ENCODE measurements at regions not wholly inside any gene's neighbourhood (a gene's known extent, or its start where the extent isn't known, plus 50 kb on each side); places are given as distances from the start of the nearest gene placed in this dataset.

DNA sequence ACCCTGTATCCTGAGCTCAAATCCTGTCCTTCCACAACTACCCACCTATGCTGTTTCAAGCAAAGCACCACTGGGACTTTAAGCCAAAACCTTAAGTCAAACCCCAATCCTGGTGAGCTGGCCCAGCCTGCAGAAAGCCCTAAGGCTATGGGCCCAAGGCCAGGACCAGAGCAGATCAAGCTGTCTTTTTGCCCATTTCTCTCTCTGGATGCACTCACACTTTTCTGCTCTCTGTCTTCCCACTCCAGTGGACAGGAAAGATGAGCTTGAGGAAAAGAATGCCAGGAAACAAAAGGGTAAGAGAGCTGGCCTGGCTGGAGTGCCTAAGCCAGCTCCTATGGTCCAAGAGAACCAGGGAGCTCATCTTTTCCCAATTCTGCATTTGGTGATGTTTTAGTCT is 284.3 kb upstream of the ISX start:
- H3K4me3 ChIP-seq (ENCODE audit: low read length): no peak overlapping the region
- peaks cover 3 to 6% of the 10 kb centered on the region in 2 experiments for H3K9me3 ChIP-seq (ENCODE audit: control insufficient read depth in 1 of 2, insufficient read depth in 1 of 2, low read length in 2 of 2)
- POLR2A ChIA-PET: no interaction called here
- H3K4me1 ChIP-seq (ENCODE audit: insufficient read depth, low read length): no peaks in the 10 kb centered on the region
- Mint-ChIP-seq H3K4me1 (ENCODE audit: low read depth) (no peaks in the 10 kb centered on the region), H3K4me3 (no peak overlapping the region), H3K27ac (no peak overlapping the region), H3K9me3 (peaks cover 13% of the 10 kb centered on the region), H3K27me3 (no peaks in the 10 kb centered on the region), H3K36me3 (ENCODE audit: low read depth) (no peaks in the 10 kb centered on the region)
- DNase-seq: no peak
- CTCF ChIA-PET: no interaction called here
- TF ChIP-seq, protein P1, sequence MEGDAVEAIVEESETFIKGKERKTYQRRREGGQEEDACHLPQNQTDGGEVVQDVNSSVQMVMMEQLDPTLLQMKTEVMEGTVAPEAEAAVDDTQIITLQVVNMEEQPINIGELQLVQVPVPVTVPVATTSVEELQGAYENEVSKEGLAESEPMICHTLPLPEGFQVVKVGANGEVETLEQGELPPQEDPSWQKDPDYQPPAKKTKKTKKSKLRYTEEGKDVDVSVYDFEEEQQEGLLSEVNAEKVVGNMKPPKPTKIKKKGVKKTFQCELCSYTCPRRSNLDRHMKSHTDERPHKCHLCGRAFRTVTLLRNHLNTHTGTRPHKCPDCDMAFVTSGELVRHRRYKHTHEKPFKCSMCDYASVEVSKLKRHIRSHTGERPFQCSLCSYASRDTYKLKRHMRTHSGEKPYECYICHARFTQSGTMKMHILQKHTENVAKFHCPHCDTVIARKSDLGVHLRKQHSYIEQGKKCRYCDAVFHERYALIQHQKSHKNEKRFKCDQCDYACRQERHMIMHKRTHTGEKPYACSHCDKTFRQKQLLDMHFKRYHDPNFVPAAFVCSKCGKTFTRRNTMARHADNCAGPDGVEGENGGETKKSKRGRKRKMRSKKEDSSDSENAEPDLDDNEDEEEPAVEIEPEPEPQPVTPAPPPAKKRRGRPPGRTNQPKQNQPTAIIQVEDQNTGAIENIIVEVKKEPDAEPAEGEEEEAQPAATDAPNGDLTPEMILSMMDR (IDR thresholded peaks at IDR 0.05): no peak
- no peak overlapping the region for H3K27ac ChIP-seq (ENCODE audit: low read depth in 1 of 2, low read length in 2 of 2)
- intact Hi-C loops (cut with DNase I, micrococcal nuclease): no loop called here
- no peaks in the 10 kb centered on the region for H3K27me3 ChIP-seq (ENCODE audit: control insufficient read depth in 1 of 2, insufficient read depth in 2 of 2, low read length in 2 of 2)
- no peaks in the 10 kb centered on the region for H3K36me3 ChIP-seq (ENCODE audit: insufficient read depth, low read length)
- ATAC-seq (ENCODE audit: poor library complexity): no peak

DNA sequence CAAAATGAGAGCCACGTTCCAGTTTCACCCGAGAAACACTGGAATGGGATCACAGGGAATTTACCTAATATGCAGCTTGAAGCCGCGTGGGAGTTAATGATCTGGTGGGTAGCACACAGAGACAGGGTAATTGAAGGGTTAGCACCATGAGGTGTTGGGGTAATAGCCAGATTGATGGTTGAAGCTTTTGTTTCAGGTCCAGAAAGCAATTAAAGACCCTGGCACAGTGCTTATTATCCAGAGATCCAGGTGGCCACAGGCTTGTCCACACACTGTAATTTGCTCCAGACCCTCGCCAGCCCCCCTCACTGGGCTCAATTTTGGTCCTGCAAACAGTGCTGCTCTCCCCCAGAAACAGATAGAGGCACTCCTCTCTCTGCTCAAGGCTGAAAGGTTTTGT is 282.5 kb upstream of the ISX start:
- Mint-ChIP-seq H3K4me1 (ENCODE audit: low read depth) (no peaks in the 10 kb centered on the region), H3K27ac (no peak overlapping the region), H3K27me3 (no peaks in the 10 kb centered on the region), H3K36me3 (ENCODE audit: low read depth) (no peaks in the 10 kb centered on the region), H3K9me3 (peaks cover 9% of the 10 kb centered on the region), H3K4me3 (no peak overlapping the region)
- no peaks in the 10 kb centered on the region for H3K27me3 ChIP-seq (ENCODE audit: control insufficient read depth in 1 of 2, insufficient read depth in 2 of 2, low read length in 2 of 2)
- no peak for ATAC-seq (ENCODE audit: poor library complexity)
- intact Hi-C loops (cut with DNase I, micrococcal nuclease): no loop called here
- H3K4me3 ChIP-seq (ENCODE audit: low read length): no peak overlapping the region
- POLR2A ChIA-PET: no interaction called here
- DNase-seq: no peak
- H3K9me3 ChIP-seq (ENCODE audit: control insufficient read depth in 1 of 2, insufficient read depth in 1 of 2, low read length in 2 of 2): peaks cover 0 to 3% of the 10 kb centered on the region in 2 experiments
- CTCF ChIA-PET: no interaction called here
- H3K27ac ChIP-seq (ENCODE audit: low read depth in 1 of 2, low read length in 2 of 2): no peak overlapping the region
- H3K4me1 ChIP-seq (ENCODE audit: insufficient read depth, low read length): no peaks in the 10 kb centered on the region
- TF ChIP-seq, protein P1 (IDR thresholded peaks at IDR 0.05): no peak
- no peaks in the 10 kb centered on the region for H3K36me3 ChIP-seq (ENCODE audit: insufficient read depth, low read length)

DNA sequence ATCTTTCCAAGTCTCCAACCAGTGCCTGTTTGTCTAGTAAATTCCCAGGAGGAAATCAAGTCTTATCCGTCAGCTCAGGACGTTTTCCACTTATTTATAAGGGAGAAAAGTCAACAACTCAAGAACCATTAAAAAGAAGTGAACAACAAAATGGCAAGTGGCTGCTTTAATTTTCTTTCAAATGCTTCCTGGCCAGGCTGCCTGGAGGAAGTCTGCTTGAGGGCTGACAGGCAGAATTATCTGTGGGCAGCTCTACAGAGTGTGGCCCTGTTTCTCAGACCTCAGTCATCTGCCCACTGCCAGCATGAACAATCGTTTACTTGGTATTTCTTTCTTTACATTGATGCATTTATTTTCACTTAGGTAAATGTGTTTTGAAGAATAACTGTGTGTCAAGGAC is 281.9 kb upstream of the ISX start:
- CTCF ChIA-PET: no interaction called here

More for the DNA sequence above, 281.9 kb upstream of the ISX start:
- H3K4me1 ChIP-seq (ENCODE audit: insufficient read depth, low read length): no peaks in the 10 kb centered on the region
- DNase-seq: no peak
- peaks cover 3 to 6% of the 10 kb centered on the region in 2 experiments for H3K9me3 ChIP-seq (ENCODE audit: control insufficient read depth in 1 of 2, insufficient read depth in 1 of 2, low read length in 2 of 2)
- intact Hi-C loops (cut with DNase I, micrococcal nuclease): no loop called here
- H3K4me3 ChIP-seq (ENCODE audit: low read length): no peak overlapping the region
- no peak overlapping the region for H3K27ac ChIP-seq (ENCODE audit: low read depth in 1 of 2, low read length in 2 of 2)
- Mint-ChIP-seq H3K27ac (no peak overlapping the region), H3K36me3 (ENCODE audit: low read depth) (no peaks in the 10 kb centered on the region), H3K4me3 (no peak overlapping the region), H3K4me1 (ENCODE audit: low read depth) (no peaks in the 10 kb centered on the region), H3K9me3 (peaks cover 6% of the 10 kb centered on the region), H3K27me3 (no peaks in the 10 kb centered on the region)
- H3K27me3 ChIP-seq (ENCODE audit: control insufficient read depth in 1 of 2, insufficient read depth in 2 of 2, low read length in 2 of 2): no peaks in the 10 kb centered on the region
- no peaks in the 10 kb centered on the region for H3K36me3 ChIP-seq (ENCODE audit: insufficient read depth, low read length)
- no peak for ATAC-seq (ENCODE audit: poor library complexity)
- POLR2A ChIA-PET: no interaction called here
- TF ChIP-seq, protein P1 (IDR thresholded peaks at IDR 0.05): no peak
